Prostate gland (tissue), 2 donors: ENCODE measurements at regions not wholly inside any gene's neighbourhood (a gene's known extent, or its start where the extent isn't known, plus 50 kb on each side); places are given as distances from the start of the nearest gene placed in this dataset.

ENCODE experiments used
- CTCF ChIP-seq, 4 experiments: fragments of 200-600 bp in 2 of 4; fragments of 450-650 bp in 2 of 4; sonication (generic) in 2 of 4; IDR thresholded peaks; 1 replicate in 3 of 4; 2 replicates in 1 of 4; pipeline ENCODE4 v1.5.1; 2016 to 2019; ENCODE audit warnings: antibody characterized with exemption in 4 of 4, mild to moderate bottlenecking in 2 of 4, moderate library complexity in 2 of 4
- POLR2A ChIP-seq: fragments of 450-650 bp; IDR thresholded peaks from one replicate; pipeline ENCODE4 v1.6.1; 2016; ENCODE audit warnings: antibody characterized with exemption, mild to moderate bottlenecking
- POLR2AphosphoS5 ChIP-seq: sonication (generic); formaldehyde crosslinking; IDR thresholded peaks from one replicate; pipeline ENCODE4 v1.6.1; 2017; ENCODE audit warnings: antibody characterized with exemption

- no peak for TF ChIP-seq CTCF (IDR thresholded peaks at IDR 0.05)
- TF ChIP-seq POLR2AphosphoS5, result no peak
- no peak for TF ChIP-seq POLR2A
Observed at GRCh38 chr6:102799051-102799450, 1405.5 kb downstream of the GRIK2 start.
